HepG2 (cell line): ENCODE measurements at regions not wholly inside any gene's neighbourhood (a gene's known extent, or its start where the extent isn't known, plus 50 kb on each side); places are given as distances from the start of the nearest gene placed in this dataset.

ENCODE experiments used
- KDM1A ChIP-seq: IDR thresholded peaks from 2 replicates; pipeline ENCODE4 v1.6.1; 2016; ENCODE audit warnings: missing compliant biosample characterization
- POLR2AphosphoS5 ChIP-seq: IDR thresholded peaks from 2 replicates; pipeline ENCODE4 v1.6.1; 2012; ENCODE audit warnings: low read depth, low read length
- SAFB2 ChIP-seq: sonication (generic); formaldehyde crosslinking; IDR thresholded peaks from 2 replicates; pipeline ENCODE4 v1.5.1; 2020; ENCODE audit warnings: missing genetic modification reagents, low read depth, mild to moderate bottlenecking, borderline replicate concordance
- SRSF9 ChIP-seq: fragments of 200-400 bp; formaldehyde crosslinking; IDR thresholded peaks from 2 replicates; pipeline ENCODE4 v1.6.1; 2018; ENCODE audit warnings: borderline replicate concordance, mild to moderate bottlenecking, low read depth, low read length; ENCODE audit not compliant: insufficient read depth, poor library complexity, severe bottlenecking
- ZBTB20 ChIP-seq: sonication (generic); formaldehyde crosslinking; IDR thresholded peaks from 2 replicates; pipeline ENCODE4 v1.8.1; 2023; ENCODE audit warnings: missing genetic modification reagents, low read depth, mild to moderate bottlenecking, borderline replicate concordance
- ZFP41 ChIP-seq: sonication (generic); formaldehyde crosslinking; IDR thresholded peaks from 2 replicates; pipeline ENCODE4 v1.4.0; 2020; ENCODE audit warnings: mild to moderate bottlenecking, missing genetic modification reagents, borderline replicate concordance
- ZKSCAN1 ChIP-seq: fragments of 150-350 bp; IDR thresholded peaks from 2 replicates; pipeline ENCODE4 v1.6.1; 2014; ENCODE audit warnings: low read length
- ZNF570 ChIP-seq: sonication (generic); formaldehyde crosslinking; IDR thresholded peaks from 2 replicates; pipeline ENCODE4 v1.4.0; 2020; ENCODE audit warnings: mild to moderate bottlenecking, missing genetic modification reagents, borderline replicate concordance
- TF ChIP-seq, protein P1 (sequence below): sonication (generic); formaldehyde crosslinking; IDR thresholded peaks from 2 replicates; pipeline ENCODE4 v1.5.0; 2020; ENCODE audit warnings: mild to moderate bottlenecking, missing genetic modification reagents, moderate library complexity
- TF ChIP-seq, protein P2 (sequence below): sonication (generic); formaldehyde crosslinking; IDR thresholded peaks from 2 replicates; pipeline ENCODE4 v1.5.0; 2020; ENCODE audit warnings: mild to moderate bottlenecking, missing genetic modification reagents, borderline replicate concordance
- TF ChIP-seq, protein P3 (sequence below): sonication (generic); formaldehyde crosslinking; IDR thresholded peaks from 2 replicates; pipeline ENCODE4 v1.4.0; 2020; ENCODE audit warnings: mild to moderate bottlenecking, missing genetic modification reagents
- TF ChIP-seq, protein P4 (sequence below): sonication (generic); formaldehyde crosslinking; IDR thresholded peaks from 2 replicates; pipeline ENCODE4 v1.4.0; 2020; ENCODE audit warnings: missing genetic modification reagents

DNA sequence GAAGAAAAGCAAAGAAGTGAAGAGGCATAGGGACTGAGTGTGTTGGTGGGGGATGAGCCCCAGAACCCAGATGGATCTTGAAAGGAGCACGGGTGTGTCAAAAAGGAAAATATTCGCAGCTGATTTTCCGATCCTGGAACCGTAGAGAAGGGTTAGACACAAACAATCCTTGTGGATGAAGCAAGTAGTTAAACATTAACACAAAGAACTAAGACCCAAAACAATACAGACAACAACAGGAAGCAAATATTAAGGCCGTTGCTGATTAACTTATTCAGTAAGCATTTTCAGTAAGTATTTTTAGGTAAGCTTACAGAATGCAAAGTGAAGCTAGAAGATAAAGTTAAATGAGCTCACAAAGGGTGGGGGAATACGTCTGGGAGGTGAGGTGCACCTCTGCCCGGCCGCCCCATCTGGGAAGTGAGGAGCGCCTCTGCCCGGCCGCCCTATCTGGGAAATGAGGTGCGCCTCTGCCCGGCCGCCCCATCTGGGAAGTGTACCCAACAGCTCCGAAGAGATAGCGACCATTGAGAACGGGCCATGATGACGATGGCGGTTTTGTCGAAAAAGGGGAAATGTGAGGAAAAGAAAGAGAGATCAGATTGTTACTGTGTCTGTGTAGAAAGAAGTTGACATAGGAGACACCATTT, 62.8 kb upstream of the PRB2 start:
- TF ChIP-seq, protein P1, sequence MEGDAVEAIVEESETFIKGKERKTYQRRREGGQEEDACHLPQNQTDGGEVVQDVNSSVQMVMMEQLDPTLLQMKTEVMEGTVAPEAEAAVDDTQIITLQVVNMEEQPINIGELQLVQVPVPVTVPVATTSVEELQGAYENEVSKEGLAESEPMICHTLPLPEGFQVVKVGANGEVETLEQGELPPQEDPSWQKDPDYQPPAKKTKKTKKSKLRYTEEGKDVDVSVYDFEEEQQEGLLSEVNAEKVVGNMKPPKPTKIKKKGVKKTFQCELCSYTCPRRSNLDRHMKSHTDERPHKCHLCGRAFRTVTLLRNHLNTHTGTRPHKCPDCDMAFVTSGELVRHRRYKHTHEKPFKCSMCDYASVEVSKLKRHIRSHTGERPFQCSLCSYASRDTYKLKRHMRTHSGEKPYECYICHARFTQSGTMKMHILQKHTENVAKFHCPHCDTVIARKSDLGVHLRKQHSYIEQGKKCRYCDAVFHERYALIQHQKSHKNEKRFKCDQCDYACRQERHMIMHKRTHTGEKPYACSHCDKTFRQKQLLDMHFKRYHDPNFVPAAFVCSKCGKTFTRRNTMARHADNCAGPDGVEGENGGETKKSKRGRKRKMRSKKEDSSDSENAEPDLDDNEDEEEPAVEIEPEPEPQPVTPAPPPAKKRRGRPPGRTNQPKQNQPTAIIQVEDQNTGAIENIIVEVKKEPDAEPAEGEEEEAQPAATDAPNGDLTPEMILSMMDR (CRISPR knock-in tag), result no peak
- TF ChIP-seq ZNF570 (CRISPR knock-in tag) (no peak), KDM1A (CRISPR knock-in tag) (no peak), POLR2AphosphoS5 (no peak), SRSF9 (no peak), ZBTB20 (CRISPR knock-in tag) (no peak), ZFP41 (CRISPR knock-in tag) (no peak), ZKSCAN1 (no peak), SAFB2 (no peak)
- TF ChIP-seq, protein P2, sequence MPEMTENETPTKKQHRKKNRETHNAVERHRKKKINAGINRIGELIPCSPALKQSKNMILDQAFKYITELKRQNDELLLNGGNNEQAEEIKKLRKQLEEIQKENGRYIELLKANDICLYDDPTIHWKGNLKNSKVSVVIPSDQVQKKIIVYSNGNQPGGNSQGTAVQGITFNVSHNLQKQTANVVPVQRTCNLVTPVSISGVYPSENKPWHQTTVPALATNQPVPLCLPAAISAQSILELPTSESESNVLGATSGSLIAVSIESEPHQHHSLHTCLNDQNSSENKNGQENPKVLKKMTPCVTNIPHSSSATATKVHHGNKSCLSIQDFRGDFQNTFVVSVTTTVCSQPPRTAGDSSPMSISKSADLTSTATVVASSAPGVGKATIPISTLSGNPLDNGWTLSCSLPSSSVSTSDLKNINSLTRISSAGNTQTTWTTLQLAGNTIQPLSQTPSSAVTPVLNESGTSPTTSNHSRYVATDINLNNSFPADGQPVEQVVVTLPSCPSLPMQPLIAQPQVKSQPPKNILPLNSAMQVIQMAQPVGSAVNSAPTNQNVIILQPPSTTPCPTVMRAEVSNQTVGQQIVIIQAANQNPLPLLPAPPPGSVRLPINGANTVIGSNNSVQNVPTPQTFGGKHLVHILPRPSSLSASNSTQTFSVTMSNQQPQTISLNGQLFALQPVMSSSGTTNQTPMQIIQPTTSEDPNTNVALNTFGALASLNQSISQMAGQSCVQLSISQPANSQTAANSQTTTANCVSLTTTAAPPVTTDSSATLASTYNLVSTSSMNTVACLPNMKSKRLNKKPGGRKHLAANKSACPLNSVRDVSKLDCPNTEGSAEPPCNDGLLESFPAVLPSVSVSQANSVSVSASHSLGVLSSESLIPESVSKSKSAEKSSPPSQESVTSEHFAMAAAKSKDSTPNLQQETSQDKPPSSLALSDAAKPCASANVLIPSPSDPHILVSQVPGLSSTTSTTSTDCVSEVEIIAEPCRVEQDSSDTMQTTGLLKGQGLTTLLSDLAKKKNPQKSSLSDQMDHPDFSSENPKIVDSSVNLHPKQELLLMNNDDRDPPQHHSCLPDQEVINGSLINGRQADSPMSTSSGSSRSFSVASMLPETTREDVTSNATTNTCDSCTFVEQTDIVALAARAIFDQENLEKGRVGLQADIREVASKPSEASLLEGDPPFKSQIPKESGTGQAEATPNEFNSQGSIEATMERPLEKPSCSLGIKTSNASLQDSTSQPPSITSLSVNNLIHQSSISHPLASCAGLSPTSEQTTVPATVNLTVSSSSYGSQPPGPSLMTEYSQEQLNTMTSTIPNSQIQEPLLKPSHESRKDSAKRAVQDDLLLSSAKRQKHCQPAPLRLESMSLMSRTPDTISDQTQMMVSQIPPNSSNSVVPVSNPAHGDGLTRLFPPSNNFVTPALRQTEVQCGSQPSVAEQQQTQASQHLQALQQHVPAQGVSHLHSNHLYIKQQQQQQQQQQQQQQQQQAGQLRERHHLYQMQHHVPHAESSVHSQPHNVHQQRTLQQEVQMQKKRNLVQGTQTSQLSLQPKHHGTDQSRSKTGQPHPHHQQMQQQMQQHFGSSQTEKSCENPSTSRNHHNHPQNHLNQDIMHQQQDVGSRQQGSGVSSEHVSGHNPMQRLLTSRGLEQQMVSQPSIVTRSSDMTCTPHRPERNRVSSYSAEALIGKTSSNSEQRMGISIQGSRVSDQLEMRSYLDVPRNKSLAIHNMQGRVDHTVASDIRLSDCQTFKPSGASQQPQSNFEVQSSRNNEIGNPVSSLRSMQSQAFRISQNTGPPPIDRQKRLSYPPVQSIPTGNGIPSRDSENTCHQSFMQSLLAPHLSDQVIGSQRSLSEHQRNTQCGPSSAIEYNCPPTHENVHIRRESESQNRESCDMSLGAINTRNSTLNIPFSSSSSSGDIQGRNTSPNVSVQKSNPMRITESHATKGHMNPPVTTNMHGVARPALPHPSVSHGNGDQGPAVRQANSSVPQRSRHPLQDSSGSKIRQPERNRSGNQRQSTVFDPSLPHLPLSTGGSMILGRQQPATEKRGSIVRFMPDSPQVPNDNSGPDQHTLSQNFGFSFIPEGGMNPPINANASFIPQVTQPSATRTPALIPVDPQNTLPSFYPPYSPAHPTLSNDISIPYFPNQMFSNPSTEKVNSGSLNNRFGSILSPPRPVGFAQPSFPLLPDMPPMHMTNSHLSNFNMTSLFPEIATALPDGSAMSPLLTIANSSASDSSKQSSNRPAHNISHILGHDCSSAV, result no peak
- TF ChIP-seq, protein P3, sequence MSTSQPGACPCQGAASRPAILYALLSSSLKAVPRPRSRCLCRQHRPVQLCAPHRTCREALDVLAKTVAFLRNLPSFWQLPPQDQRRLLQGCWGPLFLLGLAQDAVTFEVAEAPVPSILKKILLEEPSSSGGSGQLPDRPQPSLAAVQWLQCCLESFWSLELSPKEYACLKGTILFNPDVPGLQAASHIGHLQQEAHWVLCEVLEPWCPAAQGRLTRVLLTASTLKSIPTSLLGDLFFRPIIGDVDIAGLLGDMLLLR (CRISPR knock-in tag), result no peak
- TF ChIP-seq, protein P4, sequence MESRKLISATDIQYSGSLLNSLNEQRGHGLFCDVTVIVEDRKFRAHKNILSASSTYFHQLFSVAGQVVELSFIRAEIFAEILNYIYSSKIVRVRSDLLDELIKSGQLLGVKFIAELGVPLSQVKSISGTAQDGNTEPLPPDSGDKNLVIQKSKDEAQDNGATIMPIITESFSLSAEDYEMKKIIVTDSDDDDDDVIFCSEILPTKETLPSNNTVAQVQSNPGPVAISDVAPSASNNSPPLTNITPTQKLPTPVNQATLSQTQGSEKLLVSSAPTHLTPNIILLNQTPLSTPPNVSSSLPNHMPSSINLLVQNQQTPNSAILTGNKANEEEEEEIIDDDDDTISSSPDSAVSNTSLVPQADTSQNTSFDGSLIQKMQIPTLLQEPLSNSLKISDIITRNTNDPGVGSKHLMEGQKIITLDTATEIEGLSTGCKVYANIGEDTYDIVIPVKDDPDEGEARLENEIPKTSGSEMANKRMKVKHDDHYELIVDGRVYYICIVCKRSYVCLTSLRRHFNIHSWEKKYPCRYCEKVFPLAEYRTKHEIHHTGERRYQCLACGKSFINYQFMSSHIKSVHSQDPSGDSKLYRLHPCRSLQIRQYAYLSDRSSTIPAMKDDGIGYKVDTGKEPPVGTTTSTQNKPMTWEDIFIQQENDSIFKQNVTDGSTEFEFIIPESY, result no peak
